Heart right ventricle (tissue), 16 donors: ENCODE measurements at regions not wholly inside any gene's neighbourhood (a gene's known extent, or its start where the extent isn't known, plus 50 kb on each side); places are given as distances from the start of the nearest gene placed in this dataset.

Experiments
- ATAC-seq, 8 donors: fragments of 200-7000 bp; cut with Tn5 transposase; one replicate each; pipeline ENCODE4 v1.9.1; 2020; ENCODE audit warnings: mild to moderate bottlenecking in 8 of 8, moderate library complexity in 8 of 8, moderate number of reproducible peaks in 1 of 8
- DNase-seq, 2 donors: peaks; one replicate each; pipeline ENCODE4 v3.0.0-alpha.2; 2020
- H3K27ac ChIP-seq, 10 donors: fragments of 200-600 bp; sonication (generic) in 2 of 10; one replicate each; pipeline versions ENCODE4 v1.5.0 to v1.8.0; 2020 to 2022; ENCODE audit warnings: mild to moderate bottlenecking in 3 of 10
- H3K27me3 ChIP-seq, 7 donors: fragments of 200-600 bp; one replicate each; pipeline ENCODE4 v1.8.0; 2021 to 2022; ENCODE audit warnings: mild to moderate bottlenecking in 2 of 7
- H3K36me3 ChIP-seq, 9 donors: fragments of 200-600 bp; sonication (generic) in 1 of 9; one replicate each; pipeline versions ENCODE4 v1.5.0 to v1.8.0; 2020 to 2022; ENCODE audit warnings: mild to moderate bottlenecking in 2 of 9
- H3K4me1 ChIP-seq, 9 donors: fragments of 200-600 bp; sonication (generic) in 1 of 9; one replicate each; pipeline versions ENCODE4 v1.5.0 to v1.8.0; 2020 to 2022; ENCODE audit warnings: mild to moderate bottlenecking in 4 of 9
- H3K4me3 ChIP-seq, 10 donors: fragments of 200-600 bp; sonication (generic) in 2 of 10; one replicate each; pipeline versions ENCODE4 v1.5.0 to v1.8.0; 2020 to 2022; ENCODE audit warnings: mild to moderate bottlenecking in 7 of 10, moderate library complexity in 2 of 10
- H3K9me3 ChIP-seq, 11 donors: fragments of 200-600 bp in 10 of 11; sonication (generic) in 2 of 11; one replicate each; pipeline versions ENCODE4 v1.5.0 to v1.8.0; 2013 to 2022; ENCODE audit warnings: mild to moderate bottlenecking in 2 of 11, control low read depth in 1 of 11, moderate library complexity in 1 of 11
- CTCF ChIP-seq, 9 donors: fragments of 200-600 bp; sonication (generic) in 2 of 9; IDR thresholded peaks; one replicate each; pipeline versions ENCODE4 v1.5.0 to v1.8.0; 2021 to 2022; ENCODE audit warnings: antibody characterized with exemption in 9 of 9, mild to moderate bottlenecking in 5 of 9, moderate library complexity in 1 of 9
- WGBS, 2 donors: extraction: QIAGEN DNeasy Blood & Tissue Kit; methylation state at CpG; one replicate each; pipeline ENCODE4 v1.1.7; 2013; ENCODE audit warnings: inconsistent platforms in 1 of 2; 5-methylcytosine and 5-hydroxymethylcytosine counted together
- intact Hi-C, 10 donors: fragments of 100-400 bp; cut with DNase I; formaldehyde crosslinking; loops; one replicate each; pipeline versions ENCODE4 v1.11.1 to v1.14.2; 2022
- donor health status: Arrhythmogenic right ventricular cardiomyopathy.
- donor health status: ischemic (EF 13 %, LVEDD 7.1; RV severe dilation, severe dysfunction).
- donor health status: healthy with polysubstance abuse.
- donor health status: DM: no; HTN: yes; CAD: no.
- donor health status: DM: no; HTN: no; CAD: no.
- donor health status: ischemic (EF 25% LVEDD 6.9; RV normal size, moderate dysfunction).
- donor health status: ischemic (EF 25% LVEDD 5.7; RV mildly dilated, moderate dysfunction).
- donor health status: healthy.
- donor health status: DM: yes; HTN: yes; CAD: no.
- donor health status: Ischemic cardiomyopathy.
- donor health status: ischemic (EF 35%, LVEDD 5.7; RV mildly dilated, moderate dysfunction).
- donor health status: nonischemic (EF 11% LVEDD 7.7; RV severe dilation, severe dysfunction).
- donor health status: DM: yes; HTN: yes; CAD: no.
- donor health status: PGD.
- donor health status: ischemic (EF 29% LVEDD 5.4; RV normal size, mild dysfunction).
- donor health status: nonischemic (EF 23%, LVEDD 6.1; RV moderate dilation, normal function).

GRCh38 chr21:26709090-26709489 is 136.0 kb upstream of the CYYR1 start:
- DNase-seq: no peak
- H3K27me3 ChIP-seq: no peaks in the 10 kb centered on the region
- H3K4me1 ChIP-seq: no peaks in the 10 kb centered on the region
- no peaks in the 10 kb centered on the region for H3K36me3 ChIP-seq
- H3K4me3 ChIP-seq: no peak overlapping the region
- ATAC-seq: no peak
- no peak overlapping the region for H3K27ac ChIP-seq
- TF ChIP-seq CTCF (IDR thresholded peaks at IDR 0.05): no peak
- H3K9me3 ChIP-seq: no peaks in the 10 kb centered on the region
- WGBS, 2 donors: 82 to 97% methylated on average over 7 of the region's 7 CpGs
- intact Hi-C loops: no loop called here

GRCh38 chr21:26708223-26708800 is 135.2 kb upstream of the CYYR1 start:
- Histone ChIP-seq H3K27me3 (no peaks in the 10 kb centered on the region), H3K4me1 (no peaks in the 10 kb centered on the region), H3K36me3 (no peaks in the 10 kb centered on the region), H3K4me3 (no peak overlapping the region), H3K27ac (no peak overlapping the region), H3K9me3 (no peaks in the 10 kb centered on the region)
- TF ChIP-seq CTCF (IDR thresholded peaks at IDR 0.05): no peak
- no peak for DNase-seq
- ATAC-seq: no peak
- WGBS, 2 donors: 97 to 99% methylated on average over 3 of the region's 3 CpGs
- intact Hi-C loops: no loop called here

- H3K27me3 ChIP-seq: no peaks in the 10 kb centered on the region
- DNase-seq (no peak), ATAC-seq (no peak)
- intact Hi-C loops: no loop called here
- H3K27ac ChIP-seq: no peak overlapping the region
- no peaks in the 10 kb centered on the region for H3K9me3 ChIP-seq
- 57 to 89% methylated on average over 2 of the region's 2 CpGs for WGBS, 2 donors
- TF ChIP-seq CTCF (IDR thresholded peaks at IDR 0.05): no peak
- no peaks in the 10 kb centered on the region for H3K36me3 ChIP-seq
- no peak overlapping the region for H3K4me3 ChIP-seq
- no peaks in the 10 kb centered on the region for H3K4me1 ChIP-seq
These were observed 134.2 kb upstream of the CYYR1 start for GRCh38 chr21:26707246-26707645.

GRCh38 chr21:26698416-26698815 is 125.3 kb upstream of the CYYR1 start:
- TF ChIP-seq CTCF (IDR thresholded peaks at IDR 0.05): no peak
- 78 to 83% methylated on average over 3 of the region's 3 CpGs for WGBS, 2 donors
- Histone ChIP-seq H3K4me3 (no peak overlapping the region), H3K4me1 (no peaks in the 10 kb centered on the region), H3K27me3 (no peaks in the 10 kb centered on the region), H3K27ac (no peak overlapping the region), H3K36me3 (no peaks in the 10 kb centered on the region), H3K9me3 (no peaks in the 10 kb centered on the region)
- intact Hi-C loops: no loop called here
- no peak for ATAC-seq
- DNase-seq: no peak
